ENCODE measurements at regions not wholly inside any gene's neighbourhood (a gene's known extent, or its start where the extent isn't known, plus 50 kb on each side); places are given as distances from the start of the nearest gene placed in this dataset.

GRCh38 chr6:105620878-105621277 is 218.0 kb upstream of the PREP start:
- no peaks in the 10 kb centered on the region for H3K9me3 ChIP-seq (replicated peaks; ENCODE audit: low read length)
- no peaks in the 10 kb centered on the region for H3K27me3 ChIP-seq (ENCODE audit: control insufficient read depth, insufficient read depth, low read length)
- no peak overlapping the region for H3K4me2 ChIP-seq (ENCODE audit: low read length)
- peaks cover 32% of the 10 kb centered on the region for H3K4me1 ChIP-seq (ENCODE audit: control insufficient read depth, insufficient read depth, low read length)
- no peak overlapping the region for H3K4me3 ChIP-seq (ENCODE audit: low read length)
- H3K36me3 ChIP-seq (ENCODE audit: insufficient read depth, low read length), result no peaks in the 10 kb centered on the region
- peak overlapping the region; percentile 9 for H3K9ac ChIP-seq (ENCODE audit: low read depth, low read length)

GRCh38 chr6:105619971-105620741 is 217.3 kb upstream of the PREP start:
- Histone ChIP-seq H3K4me3 (ENCODE audit: low read length) (no peak overlapping the region), H3K36me3 (ENCODE audit: insufficient read depth, low read length) (no peaks in the 10 kb centered on the region), H3K4me1 (ENCODE audit: control insufficient read depth, insufficient read depth, low read length) (peaks cover 32% of the 10 kb centered on the region), H3K4me2 (ENCODE audit: low read length) (peak overlapping the region; percentile 14), H3K27me3 (ENCODE audit: control insufficient read depth, insufficient read depth, low read length) (no peaks in the 10 kb centered on the region), H3K9ac (ENCODE audit: low read depth, low read length) (peak overlapping the region; percentile 33), H3K9me3 (replicated peaks; ENCODE audit: low read length) (no peaks in the 10 kb centered on the region)

GRCh38 chr6:105618247-105618646 is 215.4 kb upstream of the PREP start:
- Histone ChIP-seq H3K4me3 (ENCODE audit: low read length) (no peak overlapping the region), H3K4me2 (ENCODE audit: low read length) (no peak overlapping the region), H3K4me1 (ENCODE audit: control insufficient read depth, insufficient read depth, low read length) (peaks cover 32% of the 10 kb centered on the region), H3K36me3 (ENCODE audit: insufficient read depth, low read length) (no peaks in the 10 kb centered on the region), H3K9ac (ENCODE audit: low read depth, low read length) (peak overlapping the region; percentile 18), H3K9me3 (replicated peaks; ENCODE audit: low read length) (no peaks in the 10 kb centered on the region), H3K27me3 (ENCODE audit: control insufficient read depth, insufficient read depth, low read length) (no peaks in the 10 kb centered on the region)

DNA sequence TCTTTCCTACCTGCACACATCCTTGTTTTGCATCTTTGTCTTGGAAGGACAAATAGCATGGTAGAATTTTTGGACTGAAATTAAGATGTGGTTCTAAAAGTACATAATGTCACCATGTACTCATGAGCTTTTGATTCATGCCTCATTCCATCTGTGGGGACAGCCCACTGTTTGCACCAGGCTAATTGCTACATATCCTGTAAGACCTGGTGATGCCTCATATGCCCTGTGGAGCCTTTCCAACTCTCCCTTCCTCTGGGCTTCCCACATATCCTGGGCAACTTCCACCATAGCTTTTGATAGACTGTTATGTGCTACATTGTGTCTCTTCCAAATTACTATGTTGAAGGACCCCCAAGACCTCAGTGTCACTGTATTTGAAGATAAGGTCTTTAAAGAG is 213.6 kb upstream of the PREP start:
- no peak overlapping the region for H3K9ac ChIP-seq (ENCODE audit: low read depth, low read length)
- H3K36me3 ChIP-seq (ENCODE audit: insufficient read depth, low read length), result no peaks in the 10 kb centered on the region
- H3K4me3 ChIP-seq (ENCODE audit: low read length), result no peak overlapping the region
- no peaks in the 10 kb centered on the region for H3K9me3 ChIP-seq (replicated peaks; ENCODE audit: low read length)
- H3K4me1 ChIP-seq (ENCODE audit: control insufficient read depth, insufficient read depth, low read length), result peaks cover 32% of the 10 kb centered on the region
- no peak overlapping the region for H3K4me2 ChIP-seq (ENCODE audit: low read length)
- no peaks in the 10 kb centered on the region for H3K27me3 ChIP-seq (ENCODE audit: control insufficient read depth, insufficient read depth, low read length)

GRCh38 chr6:105611606-105612005 is 208.7 kb upstream of the PREP start:
- Histone ChIP-seq H3K9ac (ENCODE audit: low read depth, low read length) (no peak overlapping the region), H3K36me3 (ENCODE audit: insufficient read depth, low read length) (no peaks in the 10 kb centered on the region), H3K4me3 (ENCODE audit: low read length) (no peak overlapping the region), H3K4me2 (ENCODE audit: low read length) (no peak overlapping the region), H3K4me1 (ENCODE audit: control insufficient read depth, insufficient read depth, low read length) (peaks cover 21% of the 10 kb centered on the region), H3K27me3 (ENCODE audit: control insufficient read depth, insufficient read depth, low read length) (no peaks in the 10 kb centered on the region), H3K9me3 (replicated peaks; ENCODE audit: low read length) (no peaks in the 10 kb centered on the region)

DNA sequence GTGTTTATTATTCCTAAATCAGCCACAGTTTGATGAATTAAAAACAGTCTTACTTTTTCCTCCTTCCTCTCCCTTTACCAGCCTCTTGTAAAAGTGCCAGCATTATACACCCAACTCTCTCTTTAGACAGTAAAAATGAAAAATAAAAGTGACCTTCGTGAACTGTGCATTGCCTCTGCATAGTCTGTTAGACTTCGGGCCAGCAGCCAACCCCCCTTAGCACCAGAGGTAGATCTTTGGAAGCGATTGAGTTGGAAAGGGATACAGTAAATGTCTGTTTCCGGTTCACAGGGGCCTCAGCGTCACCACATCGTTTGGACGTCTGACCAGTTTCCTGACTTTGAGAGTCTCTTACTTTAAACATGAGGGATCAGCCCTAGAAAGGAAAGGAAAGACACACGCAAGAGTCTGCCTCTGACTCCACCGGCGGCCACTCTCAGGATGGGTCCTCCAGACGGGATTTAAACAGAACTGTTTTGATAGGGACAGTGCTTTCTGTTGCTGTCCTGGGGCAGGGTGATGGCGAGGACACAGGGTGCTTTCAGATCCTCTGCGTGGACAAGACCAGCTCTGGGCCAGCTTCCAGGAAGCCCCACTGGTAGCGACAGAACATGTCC is 206.6 kb upstream of the PREP start:
- Histone ChIP-seq H3K4me3 (ENCODE audit: low read length) (no peak overlapping the region), H3K9me3 (replicated peaks; ENCODE audit: low read length) (no peaks in the 10 kb centered on the region), H3K4me1 (ENCODE audit: control insufficient read depth, insufficient read depth, low read length) (peaks cover 19% of the 10 kb centered on the region), H3K36me3 (ENCODE audit: insufficient read depth, low read length) (no peaks in the 10 kb centered on the region), H3K4me2 (ENCODE audit: low read length) (no peak overlapping the region), H3K27me3 (ENCODE audit: control insufficient read depth, insufficient read depth, low read length) (no peaks in the 10 kb centered on the region), H3K9ac (ENCODE audit: low read depth, low read length) (peak overlapping the region; percentile 44)

- no peak overlapping the region for H3K4me2 ChIP-seq (ENCODE audit: low read length)
- H3K36me3 ChIP-seq (ENCODE audit: insufficient read depth, low read length), result no peaks in the 10 kb centered on the region
- no peak overlapping the region for H3K4me3 ChIP-seq (ENCODE audit: low read length)
- peak overlapping the region; percentile 55 for H3K9ac ChIP-seq (ENCODE audit: low read depth, low read length)
- peaks cover 26% of the 10 kb centered on the region for H3K4me1 ChIP-seq (ENCODE audit: control insufficient read depth, insufficient read depth, low read length)
- no peaks in the 10 kb centered on the region for H3K9me3 ChIP-seq (replicated peaks; ENCODE audit: low read length)
- H3K27me3 ChIP-seq (ENCODE audit: control insufficient read depth, insufficient read depth, low read length), result no peaks in the 10 kb centered on the region
These were observed 206.0 kb upstream of the PREP start for GRCh38 chr6:105608711-105609374.

DNA sequence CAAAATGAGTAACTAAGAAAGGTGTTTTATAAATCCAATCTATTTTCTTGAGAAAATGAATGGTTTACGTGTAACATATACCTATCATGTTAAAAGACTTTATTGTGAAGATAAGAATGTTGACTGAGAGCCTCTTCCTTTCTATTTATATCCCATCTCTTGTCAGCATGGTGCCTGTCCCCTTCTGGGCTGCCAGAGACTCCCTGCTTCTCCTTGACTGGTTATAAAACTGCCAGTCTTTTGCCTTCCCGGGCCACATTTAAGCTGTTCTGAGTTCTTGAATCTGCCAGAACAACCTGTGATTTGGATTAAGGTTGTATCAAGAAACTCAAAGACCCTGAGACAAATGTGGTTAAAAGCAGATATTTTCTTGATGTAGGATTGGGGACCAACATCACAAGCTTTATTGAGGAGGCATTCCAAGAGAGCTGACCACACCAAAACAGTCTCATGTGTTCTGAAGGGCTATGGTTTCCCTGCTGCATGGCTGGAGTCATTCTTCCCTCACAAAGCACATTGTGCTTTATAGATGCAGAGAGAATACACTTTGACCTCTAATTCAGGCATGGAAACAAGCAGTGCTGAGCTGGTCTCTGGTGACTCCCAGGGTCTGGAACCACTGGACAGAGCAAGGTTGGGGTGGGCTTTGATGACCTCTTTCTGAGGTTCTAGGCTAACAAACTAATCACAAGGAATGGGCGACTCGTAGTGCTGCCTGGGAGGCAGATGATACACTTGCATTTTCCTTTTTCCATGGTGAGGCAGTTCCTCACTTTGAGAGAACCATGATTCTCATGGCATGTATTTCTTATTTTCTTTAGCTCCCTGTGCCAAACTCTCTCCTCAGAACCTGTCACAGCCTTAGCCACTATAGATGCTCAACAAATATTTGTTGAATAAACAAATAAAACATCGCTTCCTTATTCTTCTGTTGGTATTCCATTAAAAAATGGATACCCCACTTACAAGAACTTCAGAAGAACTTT is 205.0 kb upstream of the PREP start:
- H3K4me1 ChIP-seq (ENCODE audit: control insufficient read depth, insufficient read depth, low read length), result peaks cover 35% of the 10 kb centered on the region
- no peaks in the 10 kb centered on the region for H3K36me3 ChIP-seq (ENCODE audit: insufficient read depth, low read length)
- no peak overlapping the region for H3K4me2 ChIP-seq (ENCODE audit: low read length)
- no peaks in the 10 kb centered on the region for H3K9me3 ChIP-seq (replicated peaks; ENCODE audit: low read length)
- peak overlapping the region; percentile 55 for H3K9ac ChIP-seq (ENCODE audit: low read depth, low read length)
- H3K27me3 ChIP-seq (ENCODE audit: control insufficient read depth, insufficient read depth, low read length), result no peaks in the 10 kb centered on the region
- H3K4me3 ChIP-seq (ENCODE audit: low read length), result no peak overlapping the region

GRCh38 chr6:105606831-105607463 is 204.1 kb upstream of the PREP start:
- Histone ChIP-seq H3K36me3 (ENCODE audit: insufficient read depth, low read length) (no peaks in the 10 kb centered on the region), H3K4me3 (ENCODE audit: low read length) (no peak overlapping the region)

GRCh38 chr6:105604587-105604884 is 201.7 kb upstream of the PREP start:
- Histone ChIP-seq H3K9me3 (replicated peaks; ENCODE audit: low read length) (no peaks in the 10 kb centered on the region), H3K36me3 (ENCODE audit: insufficient read depth, low read length) (no peaks in the 10 kb centered on the region), H3K4me2 (ENCODE audit: low read length) (peak overlapping the region; percentile 32), H3K4me3 (ENCODE audit: low read length) (no peak overlapping the region), H3K9ac (ENCODE audit: low read depth, low read length) (peak overlapping the region; percentile 57), H3K27me3 (ENCODE audit: control insufficient read depth, insufficient read depth, low read length) (no peaks in the 10 kb centered on the region), H3K4me1 (ENCODE audit: control insufficient read depth, insufficient read depth, low read length) (peaks cover 57% of the 10 kb centered on the region)

More at GRCh38 chr6:105606831-105607463, 204.1 kb upstream of the PREP start:
- H3K9ac ChIP-seq (ENCODE audit: low read depth, low read length), result no peak overlapping the region
- H3K4me2 ChIP-seq (ENCODE audit: low read length), result no peak overlapping the region
- H3K9me3 ChIP-seq (replicated peaks; ENCODE audit: low read length), result no peaks in the 10 kb centered on the region
- H3K27me3 ChIP-seq (ENCODE audit: control insufficient read depth, insufficient read depth, low read length), result no peaks in the 10 kb centered on the region
- peaks cover 37% of the 10 kb centered on the region for H3K4me1 ChIP-seq (ENCODE audit: control insufficient read depth, insufficient read depth, low read length)

All from skeletal muscle satellite cell (primary cell).